AML-193 (cell line): ENCODE measurements at regions not wholly inside any gene's neighbourhood (a gene's known extent, or its start where the extent isn't known, plus 50 kb on each side); places are given as distances from the start of the nearest gene placed in this dataset.
A peak's percentile ranks its signal among the peaks of the same experiment; 100 is the strongest.
"Not testable (repeated sequence)": the region's sequence is repeated elsewhere in the genome, so short reads cannot be mapped to it uniquely, and the experiment has no call there.

Experiments used
- DNase-seq, 2 experiments: peaks; one replicate each; lab custom pipeline; 2025; lab: John Stamatoyannopoulos, UW

- no peak for DNase-seq
These were observed 186.2 kb upstream of the REG3G start for GRCh38 chr2:78839259-78839658.

DNA sequence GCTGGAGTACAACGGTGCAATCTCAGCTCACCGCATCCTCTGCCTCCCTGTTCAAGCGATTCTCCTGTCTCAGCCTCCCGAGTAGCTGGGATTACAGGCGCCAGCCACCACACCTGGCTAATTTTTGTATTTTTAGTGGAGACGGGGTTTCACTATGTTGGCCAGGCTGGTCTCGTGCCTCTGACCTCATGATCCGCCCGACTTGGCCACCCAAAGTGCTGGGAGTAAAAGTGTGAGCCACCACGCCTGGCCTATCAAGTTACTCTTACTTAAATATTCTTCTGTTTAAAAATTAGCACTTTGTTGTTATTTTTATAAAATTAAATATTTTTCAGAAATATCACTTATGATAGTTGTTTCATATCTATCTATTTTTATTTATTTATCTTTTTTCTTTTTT lies 185.2 kb upstream of the REG3G start:
- DNase-seq: not testable (repeated sequence)

GRCh38 chr2:78845664-78846185 lies 179.8 kb upstream of the REG3G start:
- DNase-seq: no peak

DNA sequence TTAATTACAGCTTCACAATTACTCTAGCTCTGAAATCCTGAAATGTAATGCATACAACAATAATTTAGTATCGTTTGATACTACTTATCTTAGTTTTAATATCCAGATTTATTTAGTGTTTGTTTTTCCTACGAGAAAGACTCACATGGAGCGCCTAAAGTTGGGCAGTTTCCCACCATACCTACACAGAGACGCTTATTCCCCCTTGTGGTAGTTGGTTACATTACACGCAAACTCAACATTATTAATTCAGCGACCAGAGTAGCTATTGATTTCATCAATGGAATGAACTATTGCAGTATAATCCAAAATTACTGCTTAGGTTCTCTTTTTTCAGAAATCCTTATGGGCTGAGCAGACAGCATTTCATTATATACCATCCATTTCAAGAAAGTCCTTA lies 164.0 kb upstream of the REG3G start:
- peak in 1 of 2 experiments; percentile 21 for DNase-seq

DNA sequence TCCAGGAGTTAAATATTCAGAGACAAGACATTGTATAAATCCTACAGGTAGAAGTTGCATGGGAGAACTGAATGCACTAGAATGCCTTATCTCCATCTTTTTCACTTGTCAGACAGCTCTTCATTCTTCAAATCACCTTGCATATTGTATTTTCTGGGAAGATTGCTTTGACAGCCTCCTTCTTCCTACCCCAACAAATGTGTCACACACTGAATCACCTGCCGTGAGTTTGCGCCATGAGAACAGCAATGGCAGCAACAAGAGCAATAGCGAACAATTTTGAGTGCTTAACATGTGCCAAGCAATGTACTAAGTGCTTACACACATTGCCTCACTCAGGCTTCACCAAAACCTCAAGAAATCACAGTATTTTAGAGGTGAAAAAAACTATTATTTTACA lies 161.3 kb upstream of the REG3G start:
- no peak for DNase-seq

DNA sequence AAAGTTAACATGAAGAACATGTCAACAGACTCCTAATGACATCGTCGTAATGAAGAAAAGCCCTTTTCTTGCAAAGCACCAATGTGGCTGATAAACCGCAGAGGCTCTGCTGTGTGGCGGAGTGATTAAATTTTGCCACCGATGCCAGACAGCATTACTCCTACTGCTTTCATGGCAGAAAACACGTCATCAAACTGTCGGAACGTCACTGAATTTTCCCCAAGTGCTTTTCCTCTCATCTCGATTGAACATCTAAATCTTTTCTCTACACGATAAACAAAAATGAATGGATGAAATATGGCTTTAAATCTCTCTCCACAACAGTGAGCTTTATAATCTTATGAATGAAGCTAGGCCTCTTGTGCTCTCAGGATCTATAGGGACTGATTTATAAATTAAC lies 159.8 kb upstream of the REG3G start:
- no peak for DNase-seq

GRCh38 chr2:78870343-78870967 lies 155.0 kb upstream of the REG3G start:
- DNase-seq: peak; percentile 90

- DNase-seq: no peak
These were observed 152.0 kb upstream of the REG3G start for GRCh38 chr2:78873526-78873925.

GRCh38 chr2:78876316-78876688 lies 149.2 kb upstream of the REG3G start:
- DNase-seq: no peak

DNA sequence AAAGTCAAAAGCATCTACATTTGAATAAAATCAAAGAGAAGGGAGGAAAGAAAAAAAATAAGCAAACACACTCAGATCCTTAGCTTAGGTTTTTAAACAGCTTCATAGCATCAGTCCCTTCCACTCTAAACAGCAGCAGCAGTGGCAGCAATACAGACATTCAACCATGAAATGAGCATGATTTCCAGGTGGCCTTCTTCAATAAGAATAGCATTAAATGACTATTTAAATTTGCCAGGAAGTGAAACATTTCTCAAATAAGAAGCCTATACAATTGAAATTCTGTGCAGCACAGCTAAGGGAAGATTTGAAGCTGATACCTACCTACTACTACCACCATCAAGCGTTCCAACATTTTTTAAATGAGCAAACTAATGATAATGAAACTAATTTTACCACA lies 138.1 kb upstream of the REG3G start:
- no peak for DNase-seq

DNA sequence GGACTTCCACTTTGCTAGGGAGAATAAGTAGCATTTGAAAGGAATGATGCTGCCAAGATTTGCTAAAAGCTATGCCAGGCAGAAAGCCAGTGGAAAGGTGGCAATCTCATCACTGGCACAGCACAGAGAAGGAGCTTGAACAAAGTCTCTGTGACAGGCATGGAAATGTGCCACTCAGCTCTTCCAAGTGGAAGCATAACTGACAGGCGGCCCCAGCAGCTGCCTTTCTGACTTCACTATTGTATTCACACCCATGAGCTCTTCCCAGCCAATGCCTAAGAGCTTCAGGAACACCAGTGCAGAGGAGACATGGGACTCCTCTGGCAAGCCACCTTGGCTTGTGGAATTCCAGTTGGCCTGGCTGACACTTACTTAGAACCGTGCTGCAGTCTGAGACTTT lies 134.6 kb upstream of the REG3G start:
- no peak for DNase-seq

DNA sequence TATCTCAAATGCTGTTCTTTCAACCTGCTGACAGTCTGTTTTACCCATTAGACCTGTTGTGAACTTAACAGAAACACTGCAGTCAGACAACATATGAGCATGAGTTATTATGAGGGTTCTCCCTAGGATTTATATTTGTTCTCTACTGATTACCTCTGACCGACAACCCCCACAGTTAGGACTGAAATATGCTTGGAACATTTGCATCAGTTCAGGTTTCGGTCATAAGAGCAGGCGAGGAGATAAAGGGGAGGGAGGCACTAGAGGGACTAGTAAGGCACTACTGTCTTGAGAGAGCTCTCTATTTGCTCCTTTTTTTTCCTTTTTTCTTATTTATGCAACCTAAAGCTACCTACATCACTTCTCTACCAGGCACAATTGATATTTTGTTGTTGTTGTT lies 133.2 kb upstream of the REG3G start:
- DNase-seq: no peak

GRCh38 chr2:78895022-78895421 lies 130.5 kb upstream of the REG3G start:
- no peak for DNase-seq

DNA sequence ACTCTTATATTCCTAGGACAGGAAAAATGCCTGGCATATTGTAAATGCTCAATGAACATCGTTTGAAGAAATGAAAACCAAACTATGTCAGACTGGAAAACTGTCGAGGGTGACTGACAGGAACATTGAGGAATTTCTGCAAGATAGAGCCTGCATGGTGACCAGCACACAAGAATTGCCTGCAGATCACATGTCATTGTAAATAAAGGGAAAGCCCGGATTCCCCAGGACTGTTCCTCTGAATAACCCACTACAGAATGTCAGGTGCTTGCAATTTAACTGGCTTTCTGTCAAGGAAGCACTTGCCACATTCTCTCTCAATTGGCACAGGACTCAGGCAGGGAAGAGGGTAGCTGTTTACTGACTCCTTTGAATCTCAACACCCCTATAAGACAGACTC lies 129.0 kb upstream of the REG3G start:
- DNase-seq: no peak

- no peak for DNase-seq
These were observed 118.4 kb upstream of the REG3G start for GRCh38 chr2:78907089-78907488.

GRCh38 chr2:78908973-78909372 lies 116.5 kb upstream of the REG3G start:
- no peak for DNase-seq

- no peak for DNase-seq
These were observed 115.1 kb upstream of the REG3G start for GRCh38 chr2:78910376-78910775.

GRCh38 chr2:78913257-78913656 lies 112.2 kb upstream of the REG3G start:
- DNase-seq: no peak

DNA sequence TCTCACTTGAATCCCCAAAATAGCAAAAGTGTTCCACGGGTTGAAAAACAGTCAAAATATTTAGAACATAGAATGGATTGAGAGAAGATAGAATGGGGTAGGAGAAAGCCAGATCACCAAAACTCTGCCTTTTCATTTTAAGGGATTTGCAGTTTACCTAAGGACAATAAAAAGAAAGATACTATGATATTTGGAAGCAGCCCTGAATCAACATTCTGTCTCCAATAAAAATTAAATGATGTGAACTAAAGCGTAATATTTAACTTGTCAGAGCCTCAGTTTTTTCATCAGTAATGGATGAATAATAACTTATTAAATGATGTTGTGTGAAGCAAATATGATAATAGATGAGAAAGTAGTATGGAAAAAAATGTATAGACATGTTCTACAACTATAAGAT lies 100.2 kb upstream of the REG3G start:
- no peak for DNase-seq

DNA sequence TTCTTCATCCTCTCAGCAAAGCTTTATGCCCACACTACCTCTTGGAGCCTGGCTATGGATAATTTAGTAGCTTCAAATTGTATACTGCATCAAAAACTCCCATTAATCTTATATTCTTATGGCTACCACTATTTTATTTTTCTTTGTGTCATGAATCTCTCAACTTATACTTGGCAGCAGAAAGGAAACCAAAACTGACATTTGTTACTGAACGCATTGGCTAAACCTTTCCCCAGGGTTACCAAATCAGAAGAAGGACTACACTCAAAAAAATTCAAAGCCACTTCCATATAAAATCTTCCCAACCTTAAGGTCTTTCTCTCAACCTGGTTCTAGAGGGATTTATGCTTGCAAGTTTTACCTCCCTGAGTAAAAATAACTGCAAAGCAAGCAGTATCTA lies 97.0 kb upstream of the REG3G start:
- no peak for DNase-seq

- DNase-seq: peak in 1 of 2 experiments; percentile 24
These were observed 84.5 kb upstream of the REG3G start for GRCh38 chr2:78940998-78941397.

GRCh38 chr2:78941751-78942150 lies 83.8 kb upstream of the REG3G start:
- DNase-seq: no peak

DNA sequence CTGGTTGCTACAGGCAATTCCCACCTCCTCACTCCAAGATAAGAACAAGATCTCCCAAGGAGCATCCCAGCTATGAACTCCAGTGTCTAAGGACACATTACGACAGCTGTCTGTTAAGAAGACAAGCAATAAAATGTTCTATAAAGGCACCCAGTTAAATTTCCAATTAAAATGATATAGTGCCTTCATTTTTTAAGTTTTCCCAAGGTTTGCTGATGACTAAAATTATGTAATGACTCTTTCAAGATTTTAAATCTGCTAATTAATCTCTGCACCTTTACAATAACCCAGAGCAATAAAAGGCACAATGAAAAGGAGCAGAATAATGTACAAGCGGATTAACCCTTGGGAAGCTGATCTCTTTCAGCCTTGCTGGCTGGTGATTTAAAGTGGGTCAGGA lies 61.6 kb upstream of the REG3G start:
- no peak for DNase-seq

DNA sequence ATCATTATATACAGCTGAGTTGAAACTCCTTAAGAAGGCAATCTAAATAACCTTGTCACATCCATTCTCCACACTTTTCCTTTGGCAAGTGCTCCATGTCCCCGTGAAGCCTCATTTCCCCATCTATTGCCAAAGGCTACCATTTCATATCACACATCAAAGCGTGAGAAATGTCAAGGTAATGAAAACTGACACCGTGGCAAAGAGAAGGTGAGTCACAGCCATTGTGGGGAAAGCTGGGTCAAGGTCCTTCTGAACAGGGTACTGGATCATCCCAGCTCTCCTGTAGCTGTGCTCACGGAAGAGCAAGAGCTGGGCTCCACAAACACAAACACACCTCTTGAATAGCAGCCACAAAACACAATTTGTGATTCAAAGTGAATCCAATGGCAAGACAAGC lies 58.2 kb upstream of the REG3G start:
- DNase-seq: no peak

GRCh38 chr2:78973630-78974029 lies 51.9 kb upstream of the REG3G start:
- no peak for DNase-seq
